22Rv1 (cell line): ENCODE measurements at regions not wholly inside any gene's neighbourhood (a gene's known extent, or its start where the extent isn't known, plus 50 kb on each side); places are given as distances from the start of the nearest gene placed in this dataset.

Experiments used
- ZFX ChIP-seq: fragments of 450-650 bp; IDR thresholded peaks from 2 replicates; pipeline ENCODE4 v1.6.1; 2017; ENCODE audit warnings: antibody characterized with exemption, borderline replicate concordance
- TF ChIP-seq, protein P1 (sequence below): fragments of 450-650 bp; IDR thresholded peaks from 2 replicates; pipeline ENCODE4 v1.5.1; 2017; ENCODE audit warnings: mild to moderate bottlenecking

DNA sequence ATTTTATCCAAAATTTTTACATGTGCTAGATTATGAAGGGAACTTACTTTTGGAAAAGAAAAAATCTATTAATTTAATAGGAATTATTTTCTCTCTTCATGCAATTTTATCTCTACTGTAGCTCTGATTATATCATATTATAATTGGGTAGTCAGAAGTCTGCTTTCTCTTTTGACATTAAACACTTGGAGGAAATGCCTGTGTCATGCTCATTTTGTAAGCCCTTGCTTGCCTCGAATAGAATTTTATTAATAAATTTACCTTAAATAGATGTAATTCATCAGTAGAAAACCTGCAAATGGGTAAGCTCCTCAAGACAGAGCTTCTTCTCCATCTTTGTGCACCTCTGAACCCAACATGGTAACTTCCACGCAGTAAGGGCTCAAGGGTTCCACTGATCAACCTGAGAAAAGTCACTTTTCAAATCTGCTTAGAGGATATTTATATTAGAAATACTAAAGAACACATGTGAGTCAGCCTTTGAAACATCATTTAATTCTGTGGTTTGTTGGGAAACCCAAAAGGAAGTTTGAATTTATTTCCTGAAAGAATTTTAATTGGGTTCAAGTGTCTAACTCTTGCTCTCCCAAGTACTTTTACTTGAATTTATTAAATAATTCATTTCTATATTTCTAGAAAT lies 266.0 kb downstream of the ALDH8A1 start:
- TF ChIP-seq, protein P1, sequence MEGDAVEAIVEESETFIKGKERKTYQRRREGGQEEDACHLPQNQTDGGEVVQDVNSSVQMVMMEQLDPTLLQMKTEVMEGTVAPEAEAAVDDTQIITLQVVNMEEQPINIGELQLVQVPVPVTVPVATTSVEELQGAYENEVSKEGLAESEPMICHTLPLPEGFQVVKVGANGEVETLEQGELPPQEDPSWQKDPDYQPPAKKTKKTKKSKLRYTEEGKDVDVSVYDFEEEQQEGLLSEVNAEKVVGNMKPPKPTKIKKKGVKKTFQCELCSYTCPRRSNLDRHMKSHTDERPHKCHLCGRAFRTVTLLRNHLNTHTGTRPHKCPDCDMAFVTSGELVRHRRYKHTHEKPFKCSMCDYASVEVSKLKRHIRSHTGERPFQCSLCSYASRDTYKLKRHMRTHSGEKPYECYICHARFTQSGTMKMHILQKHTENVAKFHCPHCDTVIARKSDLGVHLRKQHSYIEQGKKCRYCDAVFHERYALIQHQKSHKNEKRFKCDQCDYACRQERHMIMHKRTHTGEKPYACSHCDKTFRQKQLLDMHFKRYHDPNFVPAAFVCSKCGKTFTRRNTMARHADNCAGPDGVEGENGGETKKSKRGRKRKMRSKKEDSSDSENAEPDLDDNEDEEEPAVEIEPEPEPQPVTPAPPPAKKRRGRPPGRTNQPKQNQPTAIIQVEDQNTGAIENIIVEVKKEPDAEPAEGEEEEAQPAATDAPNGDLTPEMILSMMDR, result no peak
- no peak for TF ChIP-seq ZFX
